Endothelial cell of umbilical vein (primary cell): ENCODE measurements at regions not wholly inside any gene's neighbourhood (a gene's known extent, or its start where the extent isn't known, plus 50 kb on each side); places are given as distances from the start of the nearest gene placed in this dataset.

Source experiments
- BruUV-seq: library from RNA; stranded (reverse); fragments of 400-500 nt; replicated peaks from 2 replicates; lab custom pipeline; 2021; lab: Mats Ljungman, UMichigan
- CTCF ChIA-PET: fragments of 300-600, 350-600 bp; sonication (Branson Sonifier 250); formaldehyde crosslinking; loops from one replicate; lab custom pipeline; 2021; ENCODE audit warnings: antibody characterized with exemption, inconsistent platforms; lab: Charles Lee
- POLR2A ChIA-PET: fragments of 300-600, 350-600 bp; sonication (Branson Sonifier 250); formaldehyde crosslinking; loops from one replicate; lab custom pipeline; 2021; ENCODE audit warnings: antibody characterized with exemption, inconsistent platforms; lab: Charles Lee
- DNase-seq: peaks from one replicate; pipeline ENCODE4 v3.0.0-alpha.2; 2011; ENCODE audit warnings: low read depth, low spot score
- FAIRE-seq: peaks from 2 replicates; lab custom pipeline; 2011; peaks lifted over from hg19 to GRCh38; lab: Jason Lieb, UNC
- H2AFZ ChIP-seq: 2 replicates; pipeline ENCODE4 v1.6.0; 2012; ENCODE audit warnings: low read depth, low read length, control low read depth, inconsistent platforms
- H3K27ac ChIP-seq: 2 replicates; pipeline ENCODE4 v1.5.1; 2011; ENCODE audit warnings: low read depth, mild to moderate bottlenecking, control low read depth, low read length, moderate library complexity; ENCODE audit not compliant: insufficient read depth
- H3K27me3 ChIP-seq, 2 experiments: 2 replicates each; pipeline versions ENCODE4 v1.6.0 to v1.6.1; 2011; ENCODE audit warnings: low read length in 2 of 2, mixed read lengths in 1 of 2; ENCODE audit not compliant: control insufficient read depth in 2 of 2, insufficient read depth in 2 of 2
- H3K36me3 ChIP-seq, 2 experiments: 2 replicates in 1 of 2; 3 replicates in 1 of 2; pipeline ENCODE4 v1.5.1; 2011; ENCODE audit warnings: low read length in 2 of 2, mild to moderate bottlenecking in 1 of 2, moderate library complexity in 1 of 2; ENCODE audit not compliant: control insufficient read depth in 2 of 2, insufficient read depth in 2 of 2; ENCODE audit errors: extremely low read depth in 1 of 2
- H3K4me1 ChIP-seq: 3 replicates; pipeline ENCODE4 v1.5.1; 2011; ENCODE audit warnings: mild to moderate bottlenecking, low read length; ENCODE audit not compliant: control insufficient read depth, insufficient read depth; ENCODE audit errors: extremely low read depth
- H3K4me2 ChIP-seq: 2 replicates; pipeline ENCODE4 v1.6.1; 2011; ENCODE audit warnings: low read length, control low read depth, mixed read lengths; ENCODE audit not compliant: insufficient read depth
- H3K4me3 ChIP-seq, 3 experiments: fragments of 200-600 bp in 1 of 3; sonication (generic), shearing (Covaris generic) in 1 of 3; replicated peaks in 1 of 3; 2 replicates each; pipeline ENCODE4 v1.5.1; 2011 to 2016; ENCODE audit warnings: control low read depth in 3 of 3, low read length in 3 of 3, mild to moderate bottlenecking in 2 of 3, inconsistent platforms in 1 of 3, low read depth in 1 of 3, moderate library complexity in 1 of 3; ENCODE audit not compliant: insufficient read depth in 1 of 3
- H3K79me2 ChIP-seq: 2 replicates; pipeline ENCODE4 v1.6.0; 2012; ENCODE audit warnings: low read length, inconsistent platforms; ENCODE audit not compliant: control insufficient read depth, insufficient read depth
- H3K9ac ChIP-seq: replicated peaks from 2 replicates; pipeline ENCODE3; 2011; ENCODE audit warnings: low read length, control low read depth; ENCODE audit not compliant: insufficient read depth; ENCODE audit errors: extremely low read depth
- H3K9me1 ChIP-seq: replicated peaks from 3 replicates; pipeline ENCODE4 v1.6.0; 2011; ENCODE audit warnings: mild to moderate bottlenecking, low read length; ENCODE audit not compliant: control insufficient read depth, insufficient read depth; ENCODE audit errors: extremely low read depth
- H3K9me3 ChIP-seq: replicated peaks from 2 replicates; pipeline ENCODE4 v1.5.1; 2012; ENCODE audit warnings: low read length, inconsistent platforms; ENCODE audit not compliant: control insufficient read depth, insufficient read depth
- H4K20me1 ChIP-seq: replicated peaks from 2 replicates; pipeline ENCODE3; 2011; ENCODE audit warnings: mild to moderate bottlenecking, low read length; ENCODE audit not compliant: control insufficient read depth, insufficient read depth; ENCODE audit errors: extremely low read depth
- EZH2 ChIP-seq: IDR thresholded peaks from 2 replicates; pipeline ENCODE4 v1.6.1; 2012; ENCODE audit warnings: borderline replicate concordance, low read depth, mild to moderate bottlenecking, moderate library complexity, low read length, inconsistent platforms; ENCODE audit not compliant: severe bottlenecking
- FOS ChIP-seq: IDR thresholded peaks from 2 replicates; pipeline ENCODE4 v1.6.1; 2011; ENCODE audit warnings: mild to moderate bottlenecking, low read length, moderate library complexity, borderline replicate concordance; ENCODE audit not compliant: insufficient read depth
- JUN ChIP-seq: IDR thresholded peaks from 2 replicates; pipeline ENCODE4 v1.6.1; 2011; ENCODE audit warnings: borderline replicate concordance, low read depth; ENCODE audit not compliant: insufficient read length, insufficient read depth
- MYC ChIP-seq: IDR thresholded peaks from one replicate; pipeline ENCODE4 v1.6.1; 2011; ENCODE audit warnings: mild to moderate bottlenecking, low read depth, low read length
- POLR2A ChIP-seq: IDR thresholded peaks from 2 replicates; pipeline ENCODE4 v1.6.1; 2012; ENCODE audit warnings: low read depth, mild to moderate bottlenecking, control low read depth, low read length
- POLR2AphosphoS5 ChIP-seq: IDR thresholded peaks from 2 replicates; pipeline ENCODE4 v1.6.1; 2012; ENCODE audit warnings: low read depth, mild to moderate bottlenecking, control low read depth, low read length, moderate library complexity; ENCODE audit not compliant: insufficient read depth
- dilution Hi-C: fragments of 300-500 bp; cut with MboI; formaldehyde crosslinking; loops from one replicate; pipeline ENCODE4 v1.15.0; 2019; ENCODE audit warnings: low sequenced_read_pairs; ENCODE audit not compliant: extremely low pct_ligation_motif_present
- intact Hi-C: fragments of 100-400 bp; cut with micrococcal nuclease; formaldehyde crosslinking; loops from one replicate; pipeline ENCODE4 v1.10.0; 2022
- TF ChIP-seq, protein P1 (sequence below): IDR thresholded peaks from 2 replicates; pipeline ENCODE4 v1.6.1; 2011; ENCODE audit not compliant: insufficient read depth, insufficient read length

DNA sequence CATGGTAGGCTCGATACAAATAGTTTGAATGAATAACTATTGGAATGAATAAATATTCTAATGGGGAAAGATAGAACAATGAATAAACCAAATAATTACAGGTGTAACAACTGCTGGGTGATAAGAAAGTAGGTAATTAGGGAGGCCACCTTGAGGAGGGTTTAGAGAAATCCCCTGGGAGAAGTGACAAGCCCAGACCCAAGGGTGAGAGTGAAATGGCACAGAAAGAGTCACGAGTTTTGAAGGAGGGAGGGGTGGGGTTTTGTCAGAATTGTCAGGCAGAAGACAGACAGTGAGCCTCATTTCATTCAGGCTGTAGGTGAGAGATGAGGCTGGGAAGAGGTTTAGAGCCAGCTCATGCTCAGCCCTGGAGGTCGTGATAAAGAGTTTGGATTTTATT lies 71.6 kb upstream of the L3MBTL4 start:
- H3K9ac ChIP-seq = no peak overlapping the region
- H4K20me1 ChIP-seq = no peaks in the 10 kb centered on the region
- TF ChIP-seq MYC (no peak), POLR2AphosphoS5 (no peak), EZH2 (no peak), POLR2A (no peak), JUN (no peak), FOS (no peak)
- DNase-seq (no peak), FAIRE-seq (no peak)
- no peak overlapping the region for H3K4me3 ChIP-seq
- no peaks in the 10 kb centered on the region for H3K36me3 ChIP-seq
- H3K4me2 ChIP-seq = no peak overlapping the region
- no peaks in the 10 kb centered on the region for H3K79me2 ChIP-seq
- no peaks in the 10 kb centered on the region for H3K9me1 ChIP-seq
- ChIA-PET CTCF (no interaction called here), POLR2A (no interaction called here)
- no peak overlapping the region for H3K27ac ChIP-seq
- no peak overlapping the region for H2AFZ ChIP-seq
- intact Hi-C loops = no loop called here
- H3K4me1 ChIP-seq = no peaks in the 10 kb centered on the region
- no peaks in the 10 kb centered on the region for H3K9me3 ChIP-seq
- BruUV-seq = no TSS peak
- dilution Hi-C loops = no loop called here
- H3K27me3 ChIP-seq = no peaks in the 10 kb centered on the region

DNA sequence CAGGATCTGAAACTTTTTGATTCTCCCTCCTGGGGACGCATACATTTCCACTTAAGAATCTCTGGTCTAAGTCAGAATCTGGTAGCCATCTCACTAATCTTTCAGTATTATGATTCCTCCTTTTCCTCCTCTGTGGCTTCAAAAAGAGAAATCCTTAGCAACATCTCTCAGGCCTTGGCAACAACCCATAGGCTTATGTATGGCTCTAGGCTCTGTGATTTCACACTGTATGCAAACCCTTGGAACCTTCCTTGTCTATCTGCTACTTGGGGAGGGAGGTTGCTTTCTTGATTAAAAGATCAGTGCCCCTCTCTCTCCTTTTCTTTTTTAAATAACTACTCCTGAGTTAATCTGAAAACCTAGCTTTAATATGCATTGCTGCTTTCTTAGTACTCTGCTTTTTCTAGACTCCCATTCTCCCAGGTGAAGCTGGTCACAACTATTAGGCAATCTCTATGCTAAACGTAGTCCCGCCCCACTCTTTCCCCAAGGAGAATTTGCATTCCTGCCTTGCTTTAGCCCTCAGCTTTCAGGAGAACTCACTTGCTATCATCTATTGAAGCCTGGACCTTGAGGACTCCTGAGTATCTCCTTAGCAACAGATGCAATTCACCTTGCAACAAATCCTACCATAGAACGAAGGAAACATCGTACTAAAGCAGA lies 72.2 kb upstream of the L3MBTL4 start:
- H3K4me2 ChIP-seq = no peak overlapping the region
- H3K9me1 ChIP-seq = no peaks in the 10 kb centered on the region
- ChIA-PET POLR2A (no interaction called here), CTCF (no interaction called here)
- H3K4me3 ChIP-seq = no peak overlapping the region
- no peak for TF ChIP-seq FOS
- TF ChIP-seq MYC = no peak
- TF ChIP-seq JUN = no peak
- TF ChIP-seq, protein P1, sequence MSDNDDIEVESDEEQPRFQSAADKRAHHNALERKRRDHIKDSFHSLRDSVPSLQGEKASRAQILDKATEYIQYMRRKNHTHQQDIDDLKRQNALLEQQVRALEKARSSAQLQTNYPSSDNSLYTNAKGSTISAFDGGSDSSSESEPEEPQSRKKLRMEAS = no peak
- dilution Hi-C loops = no loop called here
- no peaks in the 10 kb centered on the region for H3K36me3 ChIP-seq
- intact Hi-C loops = no loop called here
- no peaks in the 10 kb centered on the region for H3K79me2 ChIP-seq
- no peak for DNase-seq
- no TSS peak for BruUV-seq
- no peak overlapping the region for H2AFZ ChIP-seq
- no peaks in the 10 kb centered on the region for H3K4me1 ChIP-seq
- H3K9me3 ChIP-seq = no peaks in the 10 kb centered on the region
- no peak overlapping the region for H3K9ac ChIP-seq
- H3K27me3 ChIP-seq = no peaks in the 10 kb centered on the region
- H4K20me1 ChIP-seq = no peaks in the 10 kb centered on the region
- no peak for FAIRE-seq
- H3K27ac ChIP-seq = no peak overlapping the region
